HUDEP-2 (cell line): ENCODE measurements at regions not wholly inside any gene's neighbourhood (a gene's known extent, or its start where the extent isn't known, plus 50 kb on each side); places are given as distances from the start of the nearest gene placed in this dataset.
"Not testable (repeated sequence)": the region's sequence is repeated elsewhere in the genome, so short reads cannot be mapped to it uniquely, and the experiment has no call there.

Experiments
- DNase-seq, 76 experiments: peaks; one replicate each; lab custom pipeline; 2025; ENCODE audit not compliant: unreplicated experiment in 76 of 76; lab: John Stamatoyannopoulos, UW

GRCh38 chr6:156250593-156250992 lies 526.6 kb upstream of the ARID1B start:
- no peak for DNase-seq

GRCh38 chr6:156242206-156242605 lies 535.0 kb upstream of the ARID1B start:
- no peak for DNase-seq

GRCh38 chr6:156231026-156231765 lies 546.0 kb upstream of the ARID1B start:
- no peak for DNase-seq

GRCh38 chr6:156219973-156220372 lies 557.2 kb upstream of the ARID1B start:
- DNase-seq = no peak

- no peak for DNase-seq
Observed at GRCh38 chr6:156205678-156206077, 571.5 kb upstream of the ARID1B start.

GRCh38 chr6:156199182-156199581 lies 578.0 kb upstream of the ARID1B start:
- no peak for DNase-seq

GRCh38 chr6:156197513-156197912 lies 579.7 kb upstream of the ARID1B start:
- DNase-seq = no peak

GRCh38 chr6:156194981-156195380 lies 582.2 kb upstream of the ARID1B start:
- no peak for DNase-seq

- DNase-seq = no peak
Observed at GRCh38 chr6:156193381-156193780, 583.8 kb upstream of the ARID1B start.

- DNase-seq = no peak
Observed at GRCh38 chr6:156191895-156192294, 585.3 kb upstream of the ARID1B start.

GRCh38 chr6:156191390-156191789 lies 585.8 kb upstream of the ARID1B start:
- not testable (repeated sequence) for DNase-seq

GRCh38 chr6:156190270-156190669 lies 586.9 kb upstream of the ARID1B start:
- DNase-seq = no peak

GRCh38 chr6:156189714-156190113 lies 587.5 kb upstream of the ARID1B start:
- no peak for DNase-seq

GRCh38 chr6:156189195-156189594 lies 588.0 kb upstream of the ARID1B start:
- no peak for DNase-seq

GRCh38 chr6:156185113-156185512 lies 592.1 kb upstream of the ARID1B start:
- DNase-seq = no peak

GRCh38 chr6:156183678-156184077 lies 593.5 kb upstream of the ARID1B start:
- DNase-seq = no peak

GRCh38 chr6:156182356-156182755 lies 594.8 kb upstream of the ARID1B start:
- no peak for DNase-seq

- DNase-seq = no peak
Observed at GRCh38 chr6:156181506-156181905, 595.7 kb upstream of the ARID1B start.

- DNase-seq = no peak
Observed at GRCh38 chr6:156175971-156176421, 601.2 kb upstream of the ARID1B start.

- DNase-seq = no peak
Observed at GRCh38 chr6:156175433-156175832, 601.7 kb upstream of the ARID1B start.

- no peak for DNase-seq
Observed at GRCh38 chr6:156174031-156174890, 602.9 kb upstream of the ARID1B start.

GRCh38 chr6:156169371-156169770 lies 607.8 kb upstream of the ARID1B start:
- DNase-seq = no peak
